Erythroblast (primary cell): ENCODE measurements at regions not wholly inside any gene's neighbourhood (a gene's known extent, or its start where the extent isn't known, plus 50 kb on each side); places are given as distances from the start of the nearest gene placed in this dataset.

Experiments
- GATA1 ChIP-seq: IDR thresholded peaks from 2 replicates; pipeline ENCODE4 v1.6.1; 2011; ENCODE audit warnings: low read depth, mild to moderate bottlenecking, control low read depth, low read length, moderate library complexity
- POLR2A ChIP-seq: IDR thresholded peaks from 2 replicates; pipeline ENCODE4 v1.6.1; 2011; ENCODE audit warnings: mild to moderate bottlenecking, low read length

- TF ChIP-seq POLR2A (no peak), GATA1 (no peak)
Observed at GRCh38 chr12:24574538-24574937, 374.4 kb downstream of the BCAT1 start.
